Motor neuron (in vitro differentiated cells): ENCODE measurements at regions not wholly inside any gene's neighbourhood (a gene's known extent, or its start where the extent isn't known, plus 50 kb on each side); places are given as distances from the start of the nearest gene placed in this dataset.

ENCODE experiments used
- ATAC-seq, 8 experiments: fragments of 200-7000 bp; cut with Tn5 transposase; replicated peaks in 6 of 8; 2 replicates each; pipeline ENCODE4 v1.8.0; 2021; ENCODE audit warnings: mild to moderate bottlenecking in 8 of 8, moderate library complexity in 8 of 8
- H3K27ac ChIP-seq, 2 donors: fragments of 250-450 bp; sonication (Bioruptor Pico); 2 replicates each; pipeline ENCODE4 v1.9.0; 2021; ENCODE audit warnings: antibody characterized with exemption in 2 of 2, mild to moderate bottlenecking in 2 of 2, moderate library complexity in 1 of 2
- H3K4me1 ChIP-seq, 2 donors: fragments of 250-450 bp; sonication (Bioruptor Pico); replicated peaks in 1 of 2; 2 replicates each; pipeline ENCODE4 v1.6.1; 2021; ENCODE audit warnings: antibody characterized with exemption in 2 of 2, mild to moderate bottlenecking in 2 of 2, moderate library complexity in 1 of 2
- H3K4me3 ChIP-seq, 5 donors: fragments of 250-450 bp; sonication (Bioruptor Pico); 2 replicates each; pipeline ENCODE4 v1.9.0; 2021; ENCODE audit warnings: antibody characterized with exemption in 5 of 5, mild to moderate bottlenecking in 5 of 5, moderate library complexity in 4 of 5
- WGBS, 10 experiments: fragments of 450-650 bp; shearing (Covaris generic); methylation state at CpG; one replicate each; pipeline ENCODE4 v1.0.0; 2022; 5-methylcytosine and 5-hydroxymethylcytosine counted together
- in situ Hi-C, 9 experiments: fragments of 400-800 bp; cut with MboI; loops; one replicate each; pipeline ENCODE4 v1.15.0; 2021; ENCODE audit warnings: low sequenced_read_pairs in 9 of 9, low pct_unique_long_range_greater_than_20kb in 2 of 9; ENCODE audit not compliant: unreplicated experiment in 9 of 9

DNA sequence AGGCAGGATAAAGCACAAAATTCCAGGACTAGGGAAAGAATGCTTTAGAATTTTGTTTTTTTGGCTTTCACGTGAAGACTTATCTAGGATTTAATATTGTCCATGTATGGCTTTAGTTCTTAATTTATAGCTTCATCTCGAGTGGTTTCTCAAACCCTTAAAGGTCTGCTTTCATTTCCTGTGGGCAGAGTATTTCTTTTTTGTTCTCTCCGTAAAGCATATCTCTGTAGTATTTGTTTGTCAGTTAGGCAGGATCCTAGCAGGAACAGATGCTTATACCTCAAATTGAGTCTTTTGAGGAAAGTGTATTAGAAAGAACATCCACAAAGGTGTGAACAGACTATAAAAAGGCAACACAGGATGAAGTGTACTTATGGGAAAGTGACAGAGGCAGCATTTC lies 697.1 kb upstream of the SEL1L start:
- no peak overlapping the region for H3K4me3 ChIP-seq
- no peak overlapping the region for H3K27ac ChIP-seq
- 0 to 94% (median 67%) methylated on average over 2 to 3 of the region's 3 CpGs for WGBS, 10 experiments
- peaks cover 0 to 12% of the 10 kb centered on the region in 2 donors for H3K4me1 ChIP-seq
- ATAC-seq, result no peak
- in situ Hi-C loops, result no loop called here

DNA sequence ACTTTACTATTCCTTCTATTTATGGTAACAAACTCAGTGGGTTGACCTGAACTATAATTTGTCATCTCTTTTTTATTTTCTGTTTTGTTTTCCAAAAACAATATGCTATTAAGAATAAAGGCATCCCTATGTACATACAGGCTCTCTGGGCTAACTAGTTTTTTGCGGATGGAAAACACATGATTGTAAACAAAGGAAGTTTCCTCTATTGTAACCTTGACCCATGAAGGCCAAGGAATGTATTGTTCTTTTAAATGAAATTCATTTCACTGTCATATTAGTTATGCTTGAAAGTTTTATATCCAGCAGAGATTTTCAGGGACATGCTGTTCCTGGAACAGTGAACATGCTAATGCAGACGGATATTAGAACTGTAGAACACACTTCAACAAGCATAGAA lies 705.0 kb upstream of the SEL1L start:
- no peak overlapping the region for H3K27ac ChIP-seq
- no peak for ATAC-seq
- 0 to 95% (median 79%) methylated on average over 1 to 2 of the region's 2 CpGs; no CpG with 5 or more reads in 1 of the 10 experiments for WGBS, 10 experiments
- peaks cover 0 to 5% of the 10 kb centered on the region in 2 donors for H3K4me1 ChIP-seq
- in situ Hi-C loops, result no loop called here
- H3K4me3 ChIP-seq, result no peak overlapping the region

GRCh38 chr14:82239223-82239622 lies 705.6 kb upstream of the SEL1L start:
- no peak for ATAC-seq
- Histone ChIP-seq H3K4me3 (no peak overlapping the region), H3K4me1 (peaks cover 0 to 5% of the 10 kb centered on the region in 2 donors), H3K27ac (no peak overlapping the region)
- in situ Hi-C loops, result no loop called here
- 6 to 93% (median 83%) methylated on average over 1 to 7 of the region's 7 CpGs for WGBS, 10 experiments

GRCh38 chr14:82244791-82245190 lies 711.1 kb upstream of the SEL1L start:
- no peak overlapping the region for H3K4me3 ChIP-seq

GRCh38 chr14:82251494-82251893 lies 717.8 kb upstream of the SEL1L start:
- no peak for ATAC-seq
- 0 to 100% (median 41%) methylated on average over 1 to 7 of the region's 8 CpGs; no CpG with 5 or more reads in 4 of the 10 experiments for WGBS, 10 experiments
- in situ Hi-C loops, result no loop called here

More at GRCh38 chr14:82244791-82245190, 711.1 kb upstream of the SEL1L start:
- in situ Hi-C loops, result no loop called here
- 3 to 88% (median 67%) methylated on average over 3 to 4 of the region's 4 CpGs for WGBS, 10 experiments
- no peak for ATAC-seq
- no peaks in the 10 kb centered on the region for H3K4me1 ChIP-seq
- no peak overlapping the region for H3K27ac ChIP-seq

GRCh38 chr14:82270286-82270685 lies 736.6 kb upstream of the SEL1L start:
- Histone ChIP-seq H3K4me1 (no peaks in the 10 kb centered on the region), H3K27ac (no peak overlapping the region), H3K4me3 (no peak overlapping the region)
- no peak for ATAC-seq
- in situ Hi-C loops, result no loop called here

More at GRCh38 chr14:82251494-82251893, 717.8 kb upstream of the SEL1L start:
- no peaks in the 10 kb centered on the region for H3K4me1 ChIP-seq
- H3K4me3 ChIP-seq, result no peak overlapping the region
- H3K27ac ChIP-seq, result no peak overlapping the region

DNA sequence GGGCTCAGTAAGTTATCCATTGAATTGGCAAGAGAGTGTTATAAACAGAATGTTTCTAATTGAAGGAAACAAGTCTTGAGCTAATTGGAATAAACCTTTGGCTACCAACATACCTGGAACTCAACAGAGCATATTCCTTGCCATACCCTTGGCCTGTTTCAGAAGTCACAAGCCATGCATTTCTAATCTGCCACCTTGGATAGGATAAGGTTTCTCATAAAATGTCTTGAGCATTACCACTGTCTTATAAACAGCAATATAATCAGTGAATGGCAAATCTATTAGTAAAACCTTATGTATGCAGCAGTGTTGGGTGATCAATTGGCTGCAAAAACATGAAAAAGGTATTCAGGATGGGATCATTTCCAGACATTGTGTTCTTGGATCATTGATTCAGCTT lies 765.2 kb upstream of the SEL1L start:
- Histone ChIP-seq H3K27ac (no peak overlapping the region), H3K4me1 (no peaks in the 10 kb centered on the region), H3K4me3 (no peak overlapping the region)
- in situ Hi-C loops, result no loop called here
- ATAC-seq, result no peak

GRCh38 chr14:82309199-82309598 lies 775.5 kb upstream of the SEL1L start:
- H3K4me1 ChIP-seq, result peaks cover 0 to 6% of the 10 kb centered on the region in 2 donors
- 0 to 100% (median 78%) methylated on average over 1 to 2 of the region's 2 CpGs; no CpG with 5 or more reads in 4 of the 10 experiments for WGBS, 10 experiments
- in situ Hi-C loops, result no loop called here
- no peak overlapping the region for H3K27ac ChIP-seq
- H3K4me3 ChIP-seq, result no peak overlapping the region
- no peak for ATAC-seq

DNA sequence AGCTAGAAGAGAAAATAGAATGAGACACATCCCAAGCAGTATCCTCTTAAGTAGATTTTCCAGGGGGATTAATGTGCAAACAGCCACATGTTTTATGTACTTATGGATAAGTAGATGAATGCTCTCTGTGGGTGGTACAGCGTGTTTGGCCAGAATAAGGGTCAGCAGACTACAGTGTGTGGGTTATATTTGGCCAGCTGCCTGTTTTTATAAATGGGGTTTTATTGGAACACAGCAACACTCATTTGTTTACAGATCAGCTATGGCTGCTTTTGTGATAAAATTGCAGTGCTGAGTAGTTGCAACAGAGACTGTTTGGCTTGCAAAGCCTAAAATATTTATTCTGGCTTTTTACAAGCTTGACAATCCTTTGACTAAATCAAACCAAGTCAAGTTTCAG lies 780.2 kb upstream of the SEL1L start:
- 0 to 71% (median 34%) methylated on average over 1 of the region's 1 CpG; no CpG with 5 or more reads in 2 of the 10 experiments for WGBS, 10 experiments
- peak in 3 of 8 experiments; percentile 27 to 92 (median 28) for ATAC-seq
- no peak overlapping the region for H3K4me3 ChIP-seq
- in situ Hi-C loops, result no loop called here
- peaks cover 0 to 7% of the 10 kb centered on the region in 2 donors for H3K4me1 ChIP-seq
- H3K27ac ChIP-seq, result no peak overlapping the region

DNA sequence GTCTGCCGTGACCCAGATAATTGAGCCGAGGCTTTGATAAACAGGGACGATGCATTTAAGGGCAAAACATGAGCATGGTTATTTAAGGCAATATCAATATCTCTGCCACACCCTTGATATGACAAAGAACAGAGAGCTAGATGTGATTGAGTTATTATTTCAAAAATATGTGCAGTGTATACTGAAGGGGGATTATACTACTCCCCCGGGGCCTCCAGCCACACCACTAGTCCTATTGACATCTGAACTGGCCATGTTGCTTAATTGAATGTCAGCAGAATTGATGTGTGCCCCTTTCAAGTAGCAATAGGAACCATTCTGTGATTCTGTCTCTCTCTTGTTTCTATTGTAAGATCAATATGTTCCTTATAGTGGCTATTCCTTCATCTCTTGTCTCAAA lies 794.8 kb upstream of the SEL1L start:
- Histone ChIP-seq H3K27ac (no peak overlapping the region), H3K4me3 (no peak overlapping the region), H3K4me1 (peaks cover 5 to 10% of the 10 kb centered on the region in 2 donors)
- peak in 3 of 8 experiments; percentile 70 to 77 (median 75) for ATAC-seq
- WGBS, 10 experiments, result 0 to 78% (median 59%) methylated on average over 2 to 4 of the region's 4 CpGs; no CpG with 5 or more reads in 4 of the 10 experiments
- in situ Hi-C loops, result no loop called here

GRCh38 chr14:82341261-82341810 lies 807.7 kb upstream of the SEL1L start:
- H3K27ac ChIP-seq, result no peak overlapping the region
- ATAC-seq, result no peak
- H3K4me3 ChIP-seq, result no peak overlapping the region
- H3K4me1 ChIP-seq, result peaks cover 0 to 12% of the 10 kb centered on the region in 2 donors
- WGBS, 10 experiments, result 5 to 94% (median 80%) methylated on average over 1 to 2 of the region's 2 CpGs; no CpG with 5 or more reads in 1 of the 10 experiments
- in situ Hi-C loops, result no loop called here

DNA sequence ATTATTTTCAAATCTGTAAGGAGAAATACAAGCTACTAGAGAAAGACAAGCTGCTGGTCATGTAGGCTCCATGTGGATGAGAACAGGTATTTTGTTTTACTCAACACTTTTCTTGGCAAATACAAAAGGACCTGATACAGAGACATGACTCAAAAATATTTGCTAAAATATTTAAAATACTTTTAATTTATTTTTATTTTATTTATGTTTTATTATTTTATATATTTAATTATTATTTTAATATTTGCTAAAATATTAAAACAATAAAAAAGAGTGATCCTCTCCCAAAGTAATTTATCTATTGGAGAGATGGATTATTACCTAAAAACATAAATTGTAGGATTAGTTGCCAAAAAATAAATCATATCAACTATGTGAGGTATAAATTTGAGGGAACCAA lies 808.9 kb upstream of the SEL1L start:
- in situ Hi-C loops, result no loop called here
- H3K27ac ChIP-seq, result no peak overlapping the region
- peaks cover 0 to 12% of the 10 kb centered on the region in 2 donors for H3K4me1 ChIP-seq
- H3K4me3 ChIP-seq, result no peak overlapping the region
- ATAC-seq, result no peak

GRCh38 chr14:82345184-82345583 lies 811.5 kb upstream of the SEL1L start:
- H3K27ac ChIP-seq, result no peak overlapping the region
- no peaks in the 10 kb centered on the region for H3K4me1 ChIP-seq
- no peak for ATAC-seq
- H3K4me3 ChIP-seq, result no peak overlapping the region
- in situ Hi-C loops, result no loop called here

DNA sequence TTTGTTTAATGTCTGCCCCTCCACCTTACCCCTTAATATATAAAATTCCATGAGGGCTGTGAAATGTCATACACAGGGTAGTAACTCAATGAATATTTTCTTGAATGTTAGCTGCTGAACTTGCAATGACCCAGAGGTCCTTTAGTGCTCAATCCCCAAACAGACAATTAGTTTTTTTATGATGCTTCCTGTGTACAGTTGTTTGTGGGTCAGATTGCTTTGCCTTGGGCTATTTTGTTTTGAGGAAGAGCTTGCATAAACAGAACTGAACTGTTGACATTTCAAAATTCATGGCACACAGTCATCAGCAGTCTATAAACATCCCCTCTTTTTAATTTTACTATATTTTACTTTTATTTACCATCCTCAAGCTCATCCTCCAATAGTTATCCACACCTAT lies 820.5 kb upstream of the SEL1L start:
- peak in 2 of 8 experiments; percentile 59 to 61 for ATAC-seq
- in situ Hi-C loops, result no loop called here
- no peak overlapping the region for H3K27ac ChIP-seq
- H3K4me1 ChIP-seq, result no peaks in the 10 kb centered on the region
- H3K4me3 ChIP-seq, result no peak overlapping the region
